ENCODE measurements at regions not wholly inside any gene's neighbourhood (a gene's known extent, or its start where the extent isn't known, plus 50 kb on each side); places are given as distances from the start of the nearest gene placed in this dataset.

DNA sequence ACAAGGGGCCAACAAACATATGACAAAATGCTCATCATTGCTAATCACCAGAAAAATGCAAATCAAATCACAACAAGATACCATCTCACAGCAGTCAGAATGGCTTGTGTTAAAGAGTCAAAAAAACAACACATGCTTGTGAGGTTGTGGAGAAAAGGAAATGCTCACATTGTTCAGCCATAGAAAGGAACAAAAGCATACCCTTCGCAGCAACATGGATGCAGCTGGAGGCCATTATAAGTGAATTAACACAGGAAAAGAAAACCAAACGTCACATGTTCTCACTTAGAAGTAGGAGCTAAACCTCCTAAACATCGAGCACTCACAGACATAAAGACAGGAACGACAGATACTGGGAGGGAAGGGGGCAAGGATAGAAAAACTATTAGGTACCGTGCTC is 678.4 kb upstream of the GRM7 start:
- TF ChIP-seq, protein P1, sequence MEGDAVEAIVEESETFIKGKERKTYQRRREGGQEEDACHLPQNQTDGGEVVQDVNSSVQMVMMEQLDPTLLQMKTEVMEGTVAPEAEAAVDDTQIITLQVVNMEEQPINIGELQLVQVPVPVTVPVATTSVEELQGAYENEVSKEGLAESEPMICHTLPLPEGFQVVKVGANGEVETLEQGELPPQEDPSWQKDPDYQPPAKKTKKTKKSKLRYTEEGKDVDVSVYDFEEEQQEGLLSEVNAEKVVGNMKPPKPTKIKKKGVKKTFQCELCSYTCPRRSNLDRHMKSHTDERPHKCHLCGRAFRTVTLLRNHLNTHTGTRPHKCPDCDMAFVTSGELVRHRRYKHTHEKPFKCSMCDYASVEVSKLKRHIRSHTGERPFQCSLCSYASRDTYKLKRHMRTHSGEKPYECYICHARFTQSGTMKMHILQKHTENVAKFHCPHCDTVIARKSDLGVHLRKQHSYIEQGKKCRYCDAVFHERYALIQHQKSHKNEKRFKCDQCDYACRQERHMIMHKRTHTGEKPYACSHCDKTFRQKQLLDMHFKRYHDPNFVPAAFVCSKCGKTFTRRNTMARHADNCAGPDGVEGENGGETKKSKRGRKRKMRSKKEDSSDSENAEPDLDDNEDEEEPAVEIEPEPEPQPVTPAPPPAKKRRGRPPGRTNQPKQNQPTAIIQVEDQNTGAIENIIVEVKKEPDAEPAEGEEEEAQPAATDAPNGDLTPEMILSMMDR (IDR thresholded peaks at IDR 0.05), result no peak
- TF ChIP-seq POLR2A (IDR thresholded peaks at IDR 0.05), result no peak
- no peak for TF ChIP-seq EP300 (IDR thresholded peaks at IDR 0.05)
